Kidney (tissue), 13 donors: ENCODE measurements at regions not wholly inside any gene's neighbourhood (a gene's known extent, or its start where the extent isn't known, plus 50 kb on each side); places are given as distances from the start of the nearest gene placed in this dataset.

Source experiments
- DNase-seq, 5 donors: peaks; one replicate each; pipeline ENCODE4 v3.0.0-alpha.2; 2013 to 2020
- FAIRE-seq: peaks from 2 replicates; lab custom pipeline; 2012; peaks lifted over from hg19 to GRCh38; lab: Jason Lieb, UNC
- H3K27ac ChIP-seq, 2 donors: one replicate each; pipeline ENCODE4 v1.7.0; 2013; ENCODE audit warnings: low read depth in 2 of 2, low read length in 2 of 2, inconsistent platforms in 1 of 2
- H3K27me3 ChIP-seq: one replicate; pipeline ENCODE4 v1.7.1; 2013; ENCODE audit warnings: low read length, inconsistent platforms; ENCODE audit not compliant: control insufficient read depth, insufficient read depth
- H3K36me3 ChIP-seq, 3 donors: one replicate each; pipeline versions ENCODE4 v1.7.0 to v1.7.1; 2013; ENCODE audit warnings: low read length in 3 of 3, control low read depth in 1 of 3, inconsistent platforms in 1 of 3; ENCODE audit not compliant: insufficient read depth in 3 of 3, control insufficient read depth in 2 of 3
- H3K4me1 ChIP-seq, 3 donors: one replicate each; pipeline versions ENCODE4 v1.7.0 to v1.7.1; 2013; ENCODE audit warnings: low read length in 3 of 3, inconsistent platforms in 1 of 3, low read depth in 1 of 3; ENCODE audit not compliant: control insufficient read depth in 2 of 3, insufficient read depth in 2 of 3
- H3K4me3 ChIP-seq, 3 donors: one replicate each; pipeline versions ENCODE4 v1.7.0 to v1.8.1; 2013; ENCODE audit warnings: low read length in 3 of 3, control low read depth in 1 of 3, inconsistent platforms in 1 of 3
- H3K9ac ChIP-seq, 3 donors: one replicate each; pipeline versions ENCODE4 v1.7.0 to v1.7.1; 2013; ENCODE audit warnings: low read length in 3 of 3, control low read depth in 1 of 3, inconsistent platforms in 1 of 3
- H3K9me3 ChIP-seq, 3 donors: one replicate each; pipeline versions ENCODE4 v1.7.0 to v1.7.1; 2013; ENCODE audit warnings: low read length in 3 of 3, control low read depth in 1 of 3, inconsistent platforms in 1 of 3; ENCODE audit not compliant: control insufficient read depth in 2 of 3, insufficient read depth in 1 of 3
- CTCF ChIP-seq: IDR thresholded peaks from 3 replicates; pipeline ENCODE4 v1.5.1; 2012; ENCODE audit warnings: mild to moderate bottlenecking, moderate library complexity, borderline replicate concordance; ENCODE audit not compliant: insufficient read depth; ENCODE audit errors: extremely low read depth
- intact Hi-C: fragments of 100-400 bp; cut with DNase I; formaldehyde crosslinking; loops from one replicate; pipeline ENCODE4 v1.11.1; 2022
- donor health status: control.
- donor health status: control.
- donor health status: control.
- donor health status: control.
- donor health status: control.
- donor health status: DM: yes; HTN: yes; CAD: no.
- donor health status: Normal renal cell carcinoma (clear cell type).

DNA sequence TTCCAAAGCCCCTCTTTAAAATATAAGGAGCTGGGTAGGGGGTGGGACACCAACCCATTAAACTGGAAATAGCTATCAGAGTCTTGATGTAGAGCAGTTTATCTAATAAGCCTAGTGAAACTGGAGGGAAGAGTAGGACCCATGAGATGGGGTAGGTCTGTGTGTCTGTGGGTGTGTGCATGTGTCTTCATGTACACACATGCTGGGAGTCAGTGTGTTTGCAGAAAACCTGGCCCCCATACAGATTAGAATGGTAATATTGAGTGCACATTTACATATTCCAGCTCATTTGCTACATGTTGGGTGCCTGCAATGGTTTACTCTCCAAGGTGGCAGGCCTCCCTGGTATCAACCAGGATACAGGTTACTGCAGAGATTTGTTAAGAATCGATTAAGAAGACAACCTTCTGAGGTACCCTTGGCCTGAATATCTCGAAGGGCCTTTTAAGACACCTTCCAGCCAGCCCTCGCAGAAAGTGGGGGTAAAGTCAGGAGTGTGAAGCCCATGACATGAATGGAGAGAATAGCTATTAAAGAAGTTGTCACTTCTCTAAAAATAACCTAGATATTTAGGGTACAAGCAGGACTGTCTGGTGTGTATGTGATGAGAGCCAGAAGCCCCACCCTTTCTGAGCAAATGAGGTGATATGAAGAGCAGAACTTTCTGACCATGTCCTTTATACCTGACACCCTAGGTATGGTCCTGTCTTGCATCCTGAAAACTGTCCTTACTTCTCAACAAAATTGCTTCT, 75.7 kb upstream of the TEX13D start:
- H3K9me3 ChIP-seq = no peaks in the 10 kb centered on the region
- H3K36me3 ChIP-seq = no peaks in the 10 kb centered on the region
- no peaks in the 10 kb centered on the region for H3K4me1 ChIP-seq
- H3K27me3 ChIP-seq = no peaks in the 10 kb centered on the region
- H3K27ac ChIP-seq = no peak overlapping the region
- no peak overlapping the region for H3K4me3 ChIP-seq
- intact Hi-C loops = no loop called here
- no peak for FAIRE-seq
- H3K9ac ChIP-seq = no peak overlapping the region
- no peak for DNase-seq
- no peak for TF ChIP-seq CTCF

GRCh38 chrX:124257924-124258702, 74.3 kb upstream of the TEX13D start:
- intact Hi-C loops = no loop called here

DNA sequence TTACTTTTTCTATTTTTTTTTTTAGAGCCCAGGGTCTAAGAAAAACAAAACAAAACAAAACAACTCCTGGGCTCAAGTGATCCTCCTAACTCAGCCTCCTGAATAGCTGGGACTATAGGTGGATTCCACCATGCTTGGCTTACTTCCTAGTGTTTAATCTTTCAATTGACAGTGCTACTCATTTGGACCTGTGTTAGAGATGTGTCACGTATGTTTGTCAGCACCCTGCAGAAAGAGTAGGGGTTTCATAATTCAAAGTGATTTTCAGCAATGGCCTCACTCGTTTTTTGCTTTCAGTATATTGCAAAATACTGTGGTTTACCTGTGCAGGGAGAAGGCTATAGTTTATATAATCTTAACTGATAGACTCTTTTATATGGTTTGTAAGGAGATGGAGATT, 71.6 kb upstream of the TEX13D start:
- no peak overlapping the region for H3K27ac ChIP-seq
- H3K9ac ChIP-seq = no peak overlapping the region
- H3K4me3 ChIP-seq = no peak overlapping the region
- H3K27me3 ChIP-seq = no peaks in the 10 kb centered on the region
- no peaks in the 10 kb centered on the region for H3K9me3 ChIP-seq
- DNase-seq (no peak), FAIRE-seq (no peak)
- H3K4me1 ChIP-seq = no peaks in the 10 kb centered on the region
- H3K36me3 ChIP-seq = no peaks in the 10 kb centered on the region
- intact Hi-C loops = no loop called here
- no peak for TF ChIP-seq CTCF

More at GRCh38 chrX:124257924-124258702, 74.3 kb upstream of the TEX13D start:
- H3K27me3 ChIP-seq = no peaks in the 10 kb centered on the region
- no peak for DNase-seq
- H3K9me3 ChIP-seq = no peaks in the 10 kb centered on the region
- no peak overlapping the region for H3K4me3 ChIP-seq
- H3K36me3 ChIP-seq = no peaks in the 10 kb centered on the region
- no peak overlapping the region for H3K27ac ChIP-seq
- no peak for TF ChIP-seq CTCF
- no peaks in the 10 kb centered on the region for H3K4me1 ChIP-seq
- H3K9ac ChIP-seq = no peak overlapping the region
- no peak for FAIRE-seq
